ENCODE measurements at regions not wholly inside any gene's neighbourhood (a gene's known extent, or its start where the extent isn't known, plus 50 kb on each side); places are given as distances from the start of the nearest gene placed in this dataset.
"Not testable (repeated sequence)": the region's sequence is repeated elsewhere in the genome, so short reads cannot be mapped to it uniquely, and the experiment has no call there.

GRCh38 chr5:25969042-25969441 is 1069.3 kb downstream of the CDH9 start:
- not testable (repeated sequence) for DNase-seq

DNA sequence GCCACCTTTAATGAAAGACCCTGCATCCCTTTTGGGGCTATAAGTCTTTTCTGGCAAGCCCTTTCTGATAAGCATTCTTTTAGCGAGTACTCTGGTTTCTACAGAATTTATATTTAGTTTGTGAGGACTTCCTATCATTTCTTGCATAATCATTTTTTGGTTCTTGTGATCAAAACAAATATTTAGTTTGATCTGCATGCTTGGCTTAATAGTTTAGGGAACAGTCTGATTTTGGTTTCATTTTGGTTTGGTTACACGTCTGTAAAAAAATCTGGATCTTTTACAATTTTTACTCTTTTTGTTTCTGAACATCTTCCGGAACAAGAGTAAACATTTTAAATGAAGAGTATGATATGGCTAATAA is 1074.4 kb downstream of the CDH9 start:
- no peak for DNase-seq

- no peak for DNase-seq
Measured at GRCh38 chr5:25963251-25964008, 1075.0 kb downstream of the CDH9 start.

GRCh38 chr5:25955337-25955736 is 1083.0 kb downstream of the CDH9 start:
- no peak for DNase-seq

DNA sequence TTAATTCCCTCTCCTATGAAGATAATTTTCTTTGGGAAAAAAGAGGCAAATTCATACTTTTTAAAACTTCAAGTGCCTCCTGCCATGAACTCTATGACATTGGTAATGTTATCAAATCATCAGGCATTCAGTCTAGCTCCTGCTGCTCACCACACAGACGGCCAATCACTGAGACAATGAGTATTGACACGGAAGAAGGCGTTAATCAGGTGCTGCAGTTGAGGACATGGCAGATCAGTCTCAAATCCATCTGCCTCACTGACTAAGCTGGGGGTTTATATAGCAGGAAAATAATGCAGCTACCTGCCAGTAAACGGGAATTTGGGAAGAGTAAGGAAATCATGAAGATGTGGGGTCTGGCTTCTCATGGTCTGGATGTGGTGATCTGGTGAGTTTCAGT is 1087.7 kb downstream of the CDH9 start:
- DNase-seq: no peak

GRCh38 chr5:25948278-25948677 is 1090.1 kb downstream of the CDH9 start:
- no peak for DNase-seq

GRCh38 chr5:25944786-25945185 is 1093.6 kb downstream of the CDH9 start:
- no peak for DNase-seq

- no peak for DNase-seq
Measured at GRCh38 chr5:25909163-25909562, 1129.2 kb downstream of the CDH9 start.

GRCh38 chr5:25905646-25906045 is 1132.7 kb downstream of the CDH9 start:
- DNase-seq: no peak

- DNase-seq: no peak
Measured at GRCh38 chr5:25892211-25892610, 1146.2 kb downstream of the CDH9 start.

GRCh38 chr5:25891691-25892090 is 1146.7 kb downstream of the CDH9 start:
- no peak for DNase-seq

- no peak for DNase-seq
Measured at GRCh38 chr5:25881318-25882036, 1156.9 kb downstream of the CDH9 start.

DNA sequence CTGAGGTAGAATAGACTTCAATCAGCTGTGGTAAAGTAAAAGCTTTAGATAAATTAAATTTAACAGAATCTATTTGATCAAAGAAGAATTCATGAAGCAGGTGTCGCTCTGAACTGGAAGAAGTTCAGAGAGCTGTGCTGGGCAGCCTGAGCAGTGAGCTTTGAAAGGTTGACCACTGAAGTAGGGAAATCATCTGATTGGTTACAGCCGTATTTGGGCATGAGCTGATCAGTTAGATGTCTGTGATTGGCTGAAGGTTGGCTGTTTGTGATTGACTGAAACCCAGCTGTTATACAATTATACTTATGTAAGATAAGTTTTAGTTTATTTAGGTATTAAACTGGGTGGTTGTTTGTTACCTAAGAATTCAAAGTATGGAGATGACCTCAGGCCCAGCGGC is 1174.6 kb downstream of the CDH9 start:
- DNase-seq: no peak

DNA sequence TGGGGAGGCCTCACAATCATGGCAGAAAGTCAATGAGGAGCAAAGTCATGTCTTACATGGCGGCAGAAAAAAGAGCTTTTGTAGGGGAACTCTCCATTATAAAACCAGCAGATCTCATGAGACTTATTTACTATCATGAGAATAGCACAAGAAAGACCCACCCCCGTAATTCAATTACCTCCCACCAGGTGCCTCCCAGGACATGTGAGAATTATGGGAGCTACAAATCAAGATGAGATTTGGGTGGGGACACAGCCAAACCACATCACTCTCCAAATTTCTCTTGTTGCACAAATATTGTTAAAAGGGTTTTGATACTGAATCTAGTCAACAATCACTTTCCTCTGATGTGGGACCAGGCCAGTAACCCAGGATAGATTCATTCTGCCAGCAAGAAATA is 1176.1 kb downstream of the CDH9 start:
- peak; percentile 2 for DNase-seq

GRCh38 chr5:25858019-25858418 is 1180.4 kb downstream of the CDH9 start:
- DNase-seq: no peak

GRCh38 chr5:25851301-25851700 is 1187.1 kb downstream of the CDH9 start:
- DNase-seq: no peak

DNA sequence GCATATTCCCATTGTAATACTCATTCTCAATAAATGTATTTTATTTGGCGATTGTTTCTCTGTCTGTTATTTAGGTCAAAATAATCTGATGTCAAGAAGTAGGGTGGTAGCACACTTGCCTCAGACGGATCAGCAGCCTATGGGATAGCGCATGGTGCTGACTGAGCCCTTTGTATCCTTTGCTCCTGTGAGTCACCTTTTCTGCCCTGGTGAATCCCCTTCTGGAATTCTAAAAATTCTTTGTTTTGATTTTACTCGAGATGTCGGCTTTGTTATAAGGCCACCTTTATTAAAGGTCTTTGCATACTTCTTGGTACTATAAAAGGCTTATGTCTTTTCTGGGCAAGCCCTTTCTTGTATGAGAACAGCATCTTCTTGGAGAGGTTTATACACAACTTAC is 1187.8 kb downstream of the CDH9 start:
- no peak for DNase-seq

GRCh38 chr5:25849270-25849669 is 1189.1 kb downstream of the CDH9 start:
- DNase-seq: no peak

DNA sequence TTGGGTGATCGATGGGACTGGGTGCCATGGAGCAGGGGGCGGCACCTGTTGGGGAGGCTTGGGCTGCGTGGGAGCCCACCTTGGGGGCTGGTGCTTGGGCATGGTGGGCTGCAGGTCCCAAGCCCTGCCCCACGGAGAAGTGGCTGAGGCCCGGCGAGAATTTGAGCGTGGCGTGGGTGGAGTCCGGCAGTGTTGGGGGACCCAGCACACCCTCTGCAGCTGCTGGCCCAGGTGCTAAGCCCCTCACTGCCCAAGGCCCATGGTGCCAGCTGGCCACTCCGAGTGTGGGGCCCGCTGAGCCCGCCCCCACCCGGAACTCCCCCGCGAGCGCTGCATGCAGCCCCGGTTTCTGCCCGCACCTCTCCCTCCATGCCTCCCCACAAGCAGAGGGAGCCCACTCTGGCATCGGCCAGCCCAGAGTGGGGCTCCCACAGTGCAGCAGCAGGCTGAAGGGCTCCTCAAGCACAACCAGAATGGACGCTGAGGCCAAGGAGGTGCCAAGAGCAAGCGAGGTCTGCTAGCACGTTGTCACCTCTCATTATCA is 1178.6 kb upstream of the CDH10 start:
- DNase-seq: no peak
